Chondrocyte (in vitro differentiated cells): ENCODE measurements at regions not wholly inside any gene's neighbourhood (a gene's known extent, or its start where the extent isn't known, plus 50 kb on each side); places are given as distances from the start of the nearest gene placed in this dataset.

Experiments used
- DNase-seq: peaks from one replicate; pipeline ENCODE4 v3.0.0; 2021; ENCODE audit warnings: mixed read lengths, low spot score
- H3K27ac Mint-ChIP-seq: one replicate; pipeline ENCODE4 v1.8.0; 2021; ENCODE audit warnings: mild to moderate bottlenecking, moderate library complexity, mixed read lengths; ENCODE audit not compliant: unreplicated experiment
- H3K27me3 Mint-ChIP-seq: 2 replicates; pipeline ENCODE4 v1.8.0; 2021; ENCODE audit warnings: low read depth, mixed read lengths
- H3K36me3 Mint-ChIP-seq: 2 replicates; pipeline ENCODE4 v1.8.0; 2021; ENCODE audit warnings: low read depth, mixed read lengths
- H3K4me1 Mint-ChIP-seq: 2 replicates; pipeline ENCODE4 v1.8.0; 2021; ENCODE audit warnings: low read depth, mild to moderate bottlenecking, mixed read lengths
- H3K4me3 Mint-ChIP-seq: one replicate; pipeline ENCODE4 v1.8.0; 2021; ENCODE audit warnings: mild to moderate bottlenecking, moderate library complexity, mixed read lengths; ENCODE audit not compliant: unreplicated experiment
- H3K9me3 Mint-ChIP-seq: 2 replicates; pipeline ENCODE4 v1.8.0; 2021; ENCODE audit warnings: low read depth, mixed read lengths
- CTCF ChIP-seq: fragments of 200-600 bp; sonication (generic); IDR thresholded peaks from 2 replicates; pipeline ENCODE4 v1.5.0; 2021; ENCODE audit warnings: antibody characterized with exemption, mild to moderate bottlenecking, moderate library complexity

GRCh38 chr3:72383230-72383629, 465.0 kb downstream of the SHQ1 start:
- no peak for DNase-seq
- Mint-ChIP-seq H3K36me3 (peaks cover 6% of the 10 kb centered on the region), H3K27me3 (no peaks in the 10 kb centered on the region), H3K4me1 (peaks cover 63% of the 10 kb centered on the region), H3K9me3 (no peaks in the 10 kb centered on the region), H3K4me3 (no peak overlapping the region), H3K27ac (no peak overlapping the region)
- no peak for TF ChIP-seq CTCF

- H3K4me3 Mint-ChIP-seq, result no peak overlapping the region
- no peak for DNase-seq
- TF ChIP-seq CTCF, result no peak
- H3K9me3 Mint-ChIP-seq, result no peaks in the 10 kb centered on the region
- peaks cover 59% of the 10 kb centered on the region for H3K4me1 Mint-ChIP-seq
- H3K27me3 Mint-ChIP-seq, result no peaks in the 10 kb centered on the region
- peaks cover 7% of the 10 kb centered on the region for H3K36me3 Mint-ChIP-seq
- H3K27ac Mint-ChIP-seq, result no peak overlapping the region
Measured at GRCh38 chr3:72382460-72382859, 465.8 kb downstream of the SHQ1 start.

GRCh38 chr3:72381584-72381983, 466.7 kb downstream of the SHQ1 start:
- Mint-ChIP-seq H3K36me3 (peaks cover 7% of the 10 kb centered on the region), H3K9me3 (no peaks in the 10 kb centered on the region), H3K4me3 (no peak overlapping the region), H3K27me3 (no peaks in the 10 kb centered on the region), H3K27ac (no peak overlapping the region), H3K4me1 (peaks cover 66% of the 10 kb centered on the region)
- TF ChIP-seq CTCF, result no peak
- no peak for DNase-seq

GRCh38 chr3:72380711-72381493, 467.3 kb downstream of the SHQ1 start:
- Mint-ChIP-seq H3K4me3 (no peak overlapping the region), H3K4me1 (peaks cover 70% of the 10 kb centered on the region)

GRCh38 chr3:72380193-72380592, 468.1 kb downstream of the SHQ1 start:
- no peak for DNase-seq
- no peak for TF ChIP-seq CTCF
- no peak overlapping the region for H3K4me3 Mint-ChIP-seq
- peak overlapping the region; percentile 4 for H3K27ac Mint-ChIP-seq
- peaks cover 77% of the 10 kb centered on the region for H3K4me1 Mint-ChIP-seq
- peaks cover 7% of the 10 kb centered on the region for H3K36me3 Mint-ChIP-seq
- H3K27me3 Mint-ChIP-seq, result no peaks in the 10 kb centered on the region
- H3K9me3 Mint-ChIP-seq, result no peaks in the 10 kb centered on the region

More at GRCh38 chr3:72380711-72381493, 467.3 kb downstream of the SHQ1 start:
- Mint-ChIP-seq H3K9me3 (no peaks in the 10 kb centered on the region), H3K27ac (no peak overlapping the region), H3K36me3 (peaks cover 7% of the 10 kb centered on the region), H3K27me3 (no peaks in the 10 kb centered on the region)
- no peak for DNase-seq
- no peak for TF ChIP-seq CTCF
